GM18505 (cell line): ENCODE measurements at regions not wholly inside any gene's neighbourhood (a gene's known extent, or its start where the extent isn't known, plus 50 kb on each side); places are given as distances from the start of the nearest gene placed in this dataset.

ENCODE experiments used
- ATAC-seq: cut with Tn5 transposase; IDR thresholded peaks from one replicate; pipeline ENCODE4 v1.9.1; 2021; ENCODE audit not compliant: unreplicated experiment
- POLR2A ChIP-seq: IDR thresholded peaks from 4 replicates; pipeline ENCODE4 v1.6.1; 2011; ENCODE audit warnings: borderline replicate concordance; ENCODE audit not compliant: insufficient read depth, insufficient read length; ENCODE audit errors: extremely low read depth

DNA sequence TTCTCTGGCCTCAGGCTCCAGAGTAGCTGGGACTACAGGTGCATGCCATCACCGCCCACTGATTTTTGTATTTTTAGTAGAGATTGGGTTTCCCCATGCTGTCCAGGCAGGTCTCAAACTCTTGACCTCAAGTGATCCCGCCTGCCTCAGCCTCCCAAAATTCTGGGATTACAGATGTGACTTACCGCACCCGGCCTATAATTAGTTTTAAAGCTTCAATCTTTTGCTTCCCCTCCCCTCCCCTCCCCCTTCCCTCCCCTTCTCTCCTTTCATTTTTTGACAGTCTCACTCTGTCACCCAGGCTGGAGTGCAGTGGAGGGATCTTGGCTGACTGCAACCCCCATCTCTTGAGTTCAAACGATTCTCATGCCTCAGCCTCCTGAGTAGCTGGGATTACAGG, 433.3 kb upstream of the EDIL3 start:
- ATAC-seq: no peak
- TF ChIP-seq POLR2A: no peak

DNA sequence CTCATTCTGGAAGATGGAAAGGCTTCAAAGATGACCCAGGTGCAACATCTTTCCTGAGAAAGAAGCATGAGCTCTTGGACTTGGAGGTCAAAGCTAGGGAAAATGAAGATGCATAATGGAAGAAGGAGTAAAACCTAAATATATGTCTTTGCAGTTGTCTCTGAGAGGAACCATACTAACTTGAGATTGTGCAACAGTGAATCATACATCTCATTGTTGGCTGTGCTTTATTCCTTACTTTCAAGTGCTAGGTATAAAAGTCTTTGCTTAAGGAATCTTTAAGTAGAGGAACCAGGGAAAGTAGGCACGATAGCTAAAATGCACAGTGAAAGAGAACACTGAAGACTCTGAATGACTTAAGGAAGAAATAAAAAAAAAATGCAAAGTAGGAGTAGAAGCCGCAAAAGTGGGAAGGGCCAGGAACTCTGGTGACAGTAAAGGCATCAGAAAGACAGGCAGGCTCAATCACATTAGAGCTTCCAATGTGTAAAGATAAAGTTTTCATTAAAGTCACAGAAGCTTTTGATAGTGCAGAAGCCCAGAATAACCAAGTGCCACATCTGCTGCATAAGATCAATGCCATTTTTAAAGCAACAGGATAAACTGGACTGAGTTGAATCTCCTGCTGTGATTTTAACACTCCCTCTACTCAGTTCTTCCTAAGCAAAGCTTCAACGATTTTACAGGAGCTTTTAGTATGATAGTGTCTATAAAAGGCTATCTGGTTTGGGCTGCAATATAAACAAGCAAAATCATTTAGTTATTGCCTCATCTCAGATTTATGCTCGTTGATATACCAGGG, 432.3 kb upstream of the EDIL3 start:
- ATAC-seq: no peak
- TF ChIP-seq POLR2A: no peak

DNA sequence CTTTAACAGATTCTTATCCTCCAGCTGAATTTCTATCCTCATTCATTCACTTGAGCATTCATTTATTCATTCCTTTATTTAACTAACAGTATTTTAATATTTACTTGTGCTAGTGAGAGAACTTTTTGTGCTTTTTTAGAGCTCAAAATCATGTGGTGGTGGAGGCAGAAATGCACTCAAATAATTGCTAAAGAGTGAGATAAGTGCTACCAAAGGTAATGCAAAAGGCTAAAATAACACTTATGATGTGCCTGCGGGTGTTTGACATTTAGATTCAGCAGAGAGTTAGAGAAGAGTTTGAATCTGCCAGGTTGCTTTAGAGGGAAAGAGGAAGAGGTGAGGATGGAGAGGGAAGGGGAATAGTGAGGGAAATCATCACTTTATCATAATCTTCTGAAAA, 431.5 kb upstream of the EDIL3 start:
- no peak for ATAC-seq
- TF ChIP-seq POLR2A: no peak

DNA sequence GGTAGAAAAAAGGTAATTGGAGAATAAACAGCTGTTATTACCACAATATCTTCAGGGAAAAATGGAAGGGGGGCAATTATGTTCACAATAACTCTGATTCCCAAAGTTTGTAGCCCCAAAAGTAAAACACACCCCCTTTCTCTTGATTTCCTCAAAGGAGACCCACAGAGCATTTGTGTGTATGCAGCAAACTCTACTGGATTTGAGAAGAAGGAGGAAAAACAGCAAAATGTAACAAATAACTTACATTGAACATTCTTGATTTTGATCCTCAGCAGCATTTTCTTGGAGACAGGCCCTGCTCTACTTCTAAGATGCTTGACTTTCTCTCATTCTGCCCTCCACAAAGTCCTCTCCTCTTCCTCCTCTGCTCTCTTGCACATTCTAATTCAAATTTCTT, 420.8 kb upstream of the EDIL3 start:
- TF ChIP-seq POLR2A: no peak
- no peak for ATAC-seq

DNA sequence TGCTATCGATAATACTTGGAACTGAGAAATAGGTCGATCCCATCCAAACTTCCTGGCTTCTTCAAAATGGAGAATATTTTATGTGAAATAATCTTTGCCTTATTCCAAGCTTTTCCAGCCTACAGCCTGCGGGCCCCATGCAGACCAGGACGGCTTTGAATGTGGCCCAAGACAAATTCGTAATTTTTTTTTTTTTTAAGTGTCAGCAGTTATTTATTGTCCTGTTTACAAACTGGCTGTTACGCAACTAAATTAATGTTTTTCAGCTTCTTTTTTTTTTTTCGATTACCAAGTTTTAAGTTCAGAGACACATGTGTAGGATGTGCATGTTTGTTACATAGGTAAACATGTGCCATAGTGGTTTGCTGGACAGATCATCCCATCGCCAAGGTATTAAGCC, 411.7 kb upstream of the EDIL3 start:
- TF ChIP-seq POLR2A: no peak
- ATAC-seq: no peak

DNA sequence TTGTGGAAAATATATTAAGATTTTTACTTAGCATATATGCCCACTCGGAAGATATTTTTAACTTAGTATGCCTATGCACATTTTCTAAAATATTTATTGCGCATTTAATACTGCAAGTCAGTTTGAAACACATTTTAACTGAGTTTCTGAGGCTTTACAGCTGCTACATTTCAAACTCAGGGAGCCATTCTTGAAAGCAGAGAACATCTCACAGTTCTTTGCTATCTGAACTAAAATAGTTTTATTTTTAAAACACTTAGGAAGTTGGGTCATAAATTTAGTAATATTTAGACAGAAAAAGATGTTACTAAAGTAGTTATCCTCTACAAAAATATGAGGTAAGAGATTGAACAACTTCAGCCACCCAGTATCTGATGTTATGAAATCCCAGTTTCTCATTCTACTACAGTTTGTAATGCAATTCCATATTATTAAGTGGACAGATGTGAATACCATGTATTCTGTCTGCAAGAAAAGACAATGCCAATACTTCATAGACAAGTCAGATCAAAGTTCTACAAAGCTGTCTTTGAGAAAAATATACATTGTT, 409.9 kb upstream of the EDIL3 start:
- no peak for TF ChIP-seq POLR2A
- ATAC-seq: no peak

DNA sequence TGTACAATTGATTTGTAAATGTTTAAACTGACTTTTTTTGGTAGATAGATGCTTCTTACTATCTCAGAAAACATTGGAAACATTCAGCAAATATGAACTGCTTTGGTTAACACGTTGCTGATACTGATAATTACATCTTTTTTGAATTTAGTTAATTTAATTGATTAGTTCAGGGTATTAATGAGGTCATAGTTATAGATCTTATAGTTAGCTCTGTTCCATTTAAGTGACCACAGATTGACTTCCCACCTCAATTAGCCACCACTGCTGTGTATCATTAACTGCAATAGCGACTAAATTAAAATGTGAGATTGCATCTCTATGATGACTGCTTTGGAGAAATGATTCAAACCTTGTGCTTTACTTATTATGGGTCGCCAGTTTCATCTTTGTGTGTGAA, 407.1 kb upstream of the EDIL3 start:
- ATAC-seq: no peak

DNA sequence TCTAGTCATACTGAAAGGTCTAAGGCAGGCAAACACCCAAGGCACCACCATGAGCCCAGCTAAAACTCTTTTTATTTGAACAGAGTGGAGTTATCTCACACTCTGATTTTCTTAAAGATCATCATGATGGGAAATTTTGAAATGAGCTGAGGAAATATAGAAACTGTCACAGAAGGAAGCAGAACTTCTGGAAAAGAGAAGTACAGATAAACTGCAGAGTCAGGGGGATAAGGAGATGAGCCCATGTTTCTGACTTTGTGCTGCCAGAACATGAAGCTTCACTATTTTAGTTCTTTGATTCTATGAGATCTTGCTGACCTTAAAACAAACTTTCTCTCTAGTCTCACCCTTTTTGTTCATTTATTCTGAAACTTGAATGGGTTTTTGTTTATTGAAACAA, 406.5 kb upstream of the EDIL3 start:
- TF ChIP-seq POLR2A: no peak
- no peak for ATAC-seq

More for the DNA sequence above, 407.1 kb upstream of the EDIL3 start:
- no peak for TF ChIP-seq POLR2A

DNA sequence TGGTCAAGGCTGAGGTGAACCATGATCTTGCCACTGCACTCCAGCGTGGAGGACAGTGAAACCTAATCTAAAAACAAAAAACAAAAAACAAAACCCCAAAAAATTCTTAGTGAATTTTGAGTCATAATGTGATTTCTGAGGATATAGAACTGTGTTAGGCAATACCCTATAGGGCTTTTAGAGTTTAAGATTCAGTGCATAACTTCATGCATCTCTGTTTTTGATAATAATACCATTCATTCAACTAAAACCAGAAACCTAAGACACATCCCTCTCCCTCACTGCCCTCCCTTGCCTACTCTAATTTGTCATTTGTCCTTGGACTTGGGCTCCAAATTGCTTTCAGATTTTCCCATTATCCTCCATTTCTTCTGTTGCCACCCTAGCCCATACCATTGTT, 405.7 kb upstream of the EDIL3 start:
- no peak for TF ChIP-seq POLR2A
- ATAC-seq: no peak

DNA sequence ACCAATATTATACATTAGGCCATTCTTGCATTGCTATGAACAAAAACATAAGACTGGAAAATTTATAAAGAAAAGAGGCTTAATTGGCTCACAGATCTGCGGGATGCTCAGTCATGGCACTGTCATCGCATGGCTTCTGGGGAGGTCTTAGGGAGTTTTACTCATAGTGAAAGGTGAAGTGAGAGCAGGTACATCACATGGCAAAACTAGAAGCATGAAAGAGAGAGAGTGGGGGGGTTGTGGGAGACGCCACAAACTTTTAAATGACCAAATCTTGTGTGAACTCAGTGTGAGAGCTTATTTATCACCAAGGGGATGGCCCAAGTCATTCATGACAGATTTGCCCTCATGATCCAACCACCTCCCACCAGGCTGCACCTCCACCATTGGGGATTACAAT, 398.3 kb upstream of the EDIL3 start:
- no peak for ATAC-seq
- TF ChIP-seq POLR2A: no peak

DNA sequence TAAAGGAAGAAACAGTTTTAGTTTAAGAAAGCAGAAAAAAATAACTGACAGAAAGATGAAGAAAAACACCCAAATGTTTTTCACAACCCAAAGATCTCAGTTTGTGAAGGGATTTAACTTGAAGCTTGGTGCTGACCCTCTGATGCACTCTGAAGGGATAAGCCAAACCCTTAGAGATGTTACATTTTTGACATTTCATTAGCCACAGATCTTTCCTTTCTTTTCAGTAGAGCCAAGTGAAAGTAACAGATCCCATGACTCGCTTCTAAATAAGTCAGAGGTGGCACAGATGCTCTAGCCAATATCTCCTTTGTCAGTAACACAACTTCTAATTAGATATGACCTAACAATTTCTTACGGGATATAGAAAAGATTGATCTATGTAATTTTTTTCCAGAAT, 394.5 kb upstream of the EDIL3 start:
- no peak for ATAC-seq
- TF ChIP-seq POLR2A: no peak

DNA sequence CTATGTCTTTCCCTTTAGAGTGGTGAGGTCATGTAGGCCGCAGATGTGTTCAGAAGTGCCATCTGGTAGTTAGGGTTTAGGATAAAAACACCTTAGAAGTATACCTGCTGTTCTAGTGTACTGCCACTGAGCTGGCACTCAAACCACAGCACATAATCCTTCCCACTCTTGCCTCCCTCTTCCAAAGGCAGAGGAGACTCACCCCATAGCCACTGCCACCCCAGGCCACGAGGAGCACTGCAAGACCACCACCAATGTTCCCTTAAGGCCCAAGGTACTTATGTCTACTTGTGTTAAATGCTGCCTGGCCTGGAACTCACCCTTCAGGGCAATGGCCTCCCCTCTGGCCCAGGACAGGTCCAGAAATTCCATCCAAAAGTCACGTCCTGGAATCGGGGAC, 379.5 kb upstream of the EDIL3 start:
- no peak for TF ChIP-seq POLR2A
- ATAC-seq: no peak

DNA sequence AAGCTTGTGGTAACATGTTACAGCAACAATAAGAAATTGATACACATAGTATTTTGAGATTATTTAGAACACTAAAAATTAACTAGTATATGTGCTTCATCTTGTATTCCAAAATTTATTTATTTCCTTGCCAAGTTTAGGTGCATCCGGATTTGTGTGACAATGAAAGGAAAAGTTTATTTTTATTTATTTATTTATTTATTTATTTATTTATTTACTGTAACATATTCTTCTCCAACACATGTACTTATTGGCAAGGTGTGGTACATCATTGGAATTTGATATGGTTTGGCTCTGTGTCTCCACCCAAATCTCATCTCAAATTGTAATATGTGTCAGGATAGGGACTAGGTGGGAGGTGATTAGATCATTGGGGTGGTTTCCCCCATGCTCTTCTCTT, 373.3 kb upstream of the EDIL3 start:
- TF ChIP-seq POLR2A: no peak
- ATAC-seq: no peak

DNA sequence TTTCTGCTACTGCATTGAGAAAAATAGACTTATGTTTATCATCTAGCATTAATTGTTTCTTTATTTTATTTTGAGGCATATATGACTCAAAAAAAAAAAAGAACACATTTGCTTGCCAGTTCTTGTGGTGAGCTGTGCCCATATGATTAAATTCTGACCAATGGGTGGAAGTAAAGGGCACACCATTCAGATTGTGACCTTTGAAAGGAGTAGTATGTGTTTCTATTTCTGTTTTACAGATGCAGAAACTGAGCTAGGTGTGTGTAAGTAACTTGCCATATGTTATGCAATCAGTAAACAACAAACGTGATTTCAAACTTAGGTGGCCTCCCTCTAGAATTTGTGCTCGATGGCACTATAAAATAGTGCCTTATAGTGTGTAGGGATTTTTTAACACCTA, 368.1 kb upstream of the EDIL3 start:
- TF ChIP-seq POLR2A: no peak

More for the DNA sequence above, 368.1 kb upstream of the EDIL3 start:
- ATAC-seq: no peak
